ENCODE measurements at regions not wholly inside any gene's neighbourhood (a gene's known extent, or its start where the extent isn't known, plus 50 kb on each side); places are given as distances from the start of the nearest gene placed in this dataset.

DNA sequence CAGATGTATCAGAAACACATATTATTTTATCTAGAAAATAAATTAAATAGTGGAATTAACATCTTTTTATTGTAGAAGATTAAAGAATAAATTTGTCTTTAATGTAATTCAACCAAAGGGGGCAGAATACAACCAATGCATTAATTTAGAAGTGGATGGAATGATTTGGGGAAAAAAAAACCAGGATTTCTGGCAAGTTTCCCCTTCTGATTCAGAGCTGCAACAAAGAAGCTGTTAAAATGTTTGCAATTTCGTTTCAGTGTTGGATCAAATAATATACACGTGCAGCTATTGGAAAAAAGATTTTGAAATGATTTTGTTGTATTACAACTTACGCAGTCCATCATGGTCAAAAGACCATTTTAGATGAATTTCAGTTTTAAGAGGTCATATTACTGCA lies 71.6 kb upstream of the ZNF280D start:
- no peak overlapping the region for H3K4me3 ChIP-seq (ENCODE audit: low read length)
- peaks cover 0 to 7% of the 10 kb centered on the region in 2 donors for H3K27me3 Mint-ChIP-seq (ENCODE audit: low read depth in 2 of 2)
- intact Hi-C loops (cut with micrococcal nuclease) = no loop called here
- TF ChIP-seq, protein P1, sequence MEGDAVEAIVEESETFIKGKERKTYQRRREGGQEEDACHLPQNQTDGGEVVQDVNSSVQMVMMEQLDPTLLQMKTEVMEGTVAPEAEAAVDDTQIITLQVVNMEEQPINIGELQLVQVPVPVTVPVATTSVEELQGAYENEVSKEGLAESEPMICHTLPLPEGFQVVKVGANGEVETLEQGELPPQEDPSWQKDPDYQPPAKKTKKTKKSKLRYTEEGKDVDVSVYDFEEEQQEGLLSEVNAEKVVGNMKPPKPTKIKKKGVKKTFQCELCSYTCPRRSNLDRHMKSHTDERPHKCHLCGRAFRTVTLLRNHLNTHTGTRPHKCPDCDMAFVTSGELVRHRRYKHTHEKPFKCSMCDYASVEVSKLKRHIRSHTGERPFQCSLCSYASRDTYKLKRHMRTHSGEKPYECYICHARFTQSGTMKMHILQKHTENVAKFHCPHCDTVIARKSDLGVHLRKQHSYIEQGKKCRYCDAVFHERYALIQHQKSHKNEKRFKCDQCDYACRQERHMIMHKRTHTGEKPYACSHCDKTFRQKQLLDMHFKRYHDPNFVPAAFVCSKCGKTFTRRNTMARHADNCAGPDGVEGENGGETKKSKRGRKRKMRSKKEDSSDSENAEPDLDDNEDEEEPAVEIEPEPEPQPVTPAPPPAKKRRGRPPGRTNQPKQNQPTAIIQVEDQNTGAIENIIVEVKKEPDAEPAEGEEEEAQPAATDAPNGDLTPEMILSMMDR (IDR thresholded peaks at IDR 0.05) = no peak
- no peak for DNase-seq
- peaks cover 3% of the 10 kb centered on the region for H3K27me3 ChIP-seq (ENCODE audit: control insufficient read depth, insufficient read depth, low read length)
- H3K4me1 ChIP-seq (ENCODE audit: control insufficient read depth, insufficient read depth, low read length) = no peaks in the 10 kb centered on the region
- no peaks in the 10 kb centered on the region for H3K36me3 ChIP-seq (ENCODE audit: control insufficient read depth, insufficient read depth, low read length)
- H3K4me1 Mint-ChIP-seq = no peaks in the 10 kb centered on the region
- H3K9me3 Mint-ChIP-seq = peaks cover 2 to 3% of the 10 kb centered on the region in 2 donors
- no peaks in the 10 kb centered on the region for H3K9me3 ChIP-seq (ENCODE audit: control insufficient read depth, insufficient read depth, low read length)
- H3K27ac ChIP-seq (ENCODE audit: low read length) = no peak overlapping the region
- H3K27ac Mint-ChIP-seq = no peak overlapping the region
- 96% methylated on average over 3 of the region's 3 CpGs for WGBS (ENCODE audit: insufficient coverage)
- no peak for ATAC-seq
- H3K4me3 Mint-ChIP-seq = no peak overlapping the region
- H3K36me3 Mint-ChIP-seq = peaks cover 15% of the 10 kb centered on the region

- intact Hi-C loops (cut with micrococcal nuclease) = no loop called here
- H3K4me1 Mint-ChIP-seq = no peaks in the 10 kb centered on the region
- Histone ChIP-seq H3K4me1 (ENCODE audit: control insufficient read depth, insufficient read depth, low read length) (no peaks in the 10 kb centered on the region), H3K36me3 (ENCODE audit: control insufficient read depth, insufficient read depth, low read length) (no peaks in the 10 kb centered on the region), H3K27me3 (ENCODE audit: control insufficient read depth, insufficient read depth, low read length) (peaks cover 3% of the 10 kb centered on the region), H3K27ac (ENCODE audit: low read length) (no peak overlapping the region), H3K9me3 (ENCODE audit: control insufficient read depth, insufficient read depth, low read length) (no peaks in the 10 kb centered on the region), H3K4me3 (ENCODE audit: low read length) (no peak overlapping the region)
- peaks cover 15% of the 10 kb centered on the region for H3K36me3 Mint-ChIP-seq
- no peak for ATAC-seq
- 79% methylated on average over 3 of the region's 3 CpGs for WGBS (ENCODE audit: insufficient coverage)
- TF ChIP-seq, protein P1 (IDR thresholded peaks at IDR 0.05) = no peak
- no peak overlapping the region for H3K27ac Mint-ChIP-seq
- H3K27me3 Mint-ChIP-seq (ENCODE audit: low read depth in 2 of 2) = peaks cover 0 to 7% of the 10 kb centered on the region in 2 donors
- DNase-seq = no peak
- no peak overlapping the region for H3K4me3 Mint-ChIP-seq
- H3K9me3 Mint-ChIP-seq = peaks cover 2 to 3% of the 10 kb centered on the region in 2 donors
Observed at GRCh38 chr15:56804279-56804678, 71.0 kb upstream of the ZNF280D start.

GRCh38 chr15:56802161-56802560 lies 68.9 kb upstream of the ZNF280D start:
- Mint-ChIP-seq H3K27me3 (ENCODE audit: low read depth in 2 of 2) (peaks cover 0 to 7% of the 10 kb centered on the region in 2 donors), H3K27ac (no peak overlapping the region), H3K4me1 (no peaks in the 10 kb centered on the region), H3K9me3 (no peaks in the 10 kb centered on the region), H3K4me3 (no peak overlapping the region), H3K36me3 (no peaks in the 10 kb centered on the region)
- no peak overlapping the region for H3K27ac ChIP-seq (ENCODE audit: low read length)
- DNase-seq (no peak), ATAC-seq (no peak)
- no peak overlapping the region for H3K4me3 ChIP-seq (ENCODE audit: low read length)
- H3K27me3 ChIP-seq (ENCODE audit: control insufficient read depth, insufficient read depth, low read length) = peaks cover 3% of the 10 kb centered on the region
- H3K4me1 ChIP-seq (ENCODE audit: control insufficient read depth, insufficient read depth, low read length) = no peaks in the 10 kb centered on the region
- TF ChIP-seq, protein P1 (IDR thresholded peaks at IDR 0.05) = no peak
- 50% methylated on average over 1 of the region's 1 CpG for WGBS (ENCODE audit: insufficient coverage)
- intact Hi-C loops (cut with micrococcal nuclease) = no loop called here
- no peaks in the 10 kb centered on the region for H3K9me3 ChIP-seq (ENCODE audit: control insufficient read depth, insufficient read depth, low read length)
- H3K36me3 ChIP-seq (ENCODE audit: control insufficient read depth, insufficient read depth, low read length) = no peaks in the 10 kb centered on the region

DNA sequence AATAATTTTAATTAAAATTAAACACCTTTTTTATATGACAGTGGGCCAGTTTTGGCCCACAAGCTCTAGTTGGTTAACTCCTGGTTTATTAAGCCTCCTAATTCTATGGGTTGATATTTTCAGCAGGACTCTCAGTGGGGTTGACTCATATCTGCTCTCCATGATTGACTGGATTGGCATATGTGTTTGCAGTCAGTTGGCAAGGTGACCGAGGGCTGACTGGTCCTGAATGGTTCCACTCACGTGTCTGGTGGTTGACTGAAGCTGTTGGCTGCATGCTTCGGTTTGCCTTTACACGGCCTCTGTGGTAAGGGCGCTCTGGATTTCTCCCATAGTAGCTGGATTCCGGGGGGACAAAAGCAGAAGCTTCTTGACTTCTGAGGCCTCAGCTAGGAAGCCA lies 65.3 kb upstream of the ZNF280D start:
- Histone ChIP-seq H3K27ac (ENCODE audit: low read length) (no peak overlapping the region), H3K4me3 (ENCODE audit: low read length) (no peak overlapping the region), H3K27me3 (ENCODE audit: control insufficient read depth, insufficient read depth, low read length) (peaks cover 3% of the 10 kb centered on the region), H3K9me3 (ENCODE audit: control insufficient read depth, insufficient read depth, low read length) (no peaks in the 10 kb centered on the region), H3K36me3 (ENCODE audit: control insufficient read depth, insufficient read depth, low read length) (no peaks in the 10 kb centered on the region), H3K4me1 (ENCODE audit: control insufficient read depth, insufficient read depth, low read length) (no peaks in the 10 kb centered on the region)
- no peak overlapping the region for H3K4me3 Mint-ChIP-seq
- intact Hi-C loops (cut with micrococcal nuclease) = no loop called here
- no peaks in the 10 kb centered on the region for H3K4me1 Mint-ChIP-seq
- H3K36me3 Mint-ChIP-seq = no peaks in the 10 kb centered on the region
- H3K27ac Mint-ChIP-seq = no peak overlapping the region
- ATAC-seq (no peak), DNase-seq (no peak)
- H3K9me3 Mint-ChIP-seq = no peaks in the 10 kb centered on the region
- TF ChIP-seq, protein P1 (IDR thresholded peaks at IDR 0.05) = no peak
- H3K27me3 Mint-ChIP-seq (ENCODE audit: low read depth in 2 of 2) = peaks cover 0 to 7% of the 10 kb centered on the region in 2 donors
- WGBS (ENCODE audit: insufficient coverage) = 80% methylated on average over 6 of the region's 6 CpGs

All from natural killer cell (primary cell).